GM23248 (cell line): ENCODE measurements at regions not wholly inside any gene's neighbourhood (a gene's known extent, or its start where the extent isn't known, plus 50 kb on each side); places are given as distances from the start of the nearest gene placed in this dataset.

Experiments used
- EZH2 ChIP-seq: fragments of 200-600 bp; sonication (generic); IDR thresholded peaks from 2 replicates; pipeline ENCODE4 v1.6.1; 2018; ENCODE audit warnings: antibody characterized with exemption, mild to moderate bottlenecking; ENCODE audit not compliant: insufficient read depth, poor library complexity, severe bottlenecking
- EZH2phosphoT487 ChIP-seq: fragments of 200-600 bp; sonication (generic); IDR thresholded peaks from 2 replicates; pipeline ENCODE4 v1.6.1; 2018; ENCODE audit warnings: antibody characterized with exemption, moderate library complexity, mild to moderate bottlenecking, low read depth; ENCODE audit not compliant: insufficient read depth

GRCh38 chr10:36354633-36355032 is 712.5 kb upstream of the FZD8 start:
- TF ChIP-seq EZH2 (no peak), EZH2phosphoT487 (no peak)
